ENCODE measurements at regions not wholly inside any gene's neighbourhood (a gene's known extent, or its start where the extent isn't known, plus 50 kb on each side); places are given as distances from the start of the nearest gene placed in this dataset.

DNA sequence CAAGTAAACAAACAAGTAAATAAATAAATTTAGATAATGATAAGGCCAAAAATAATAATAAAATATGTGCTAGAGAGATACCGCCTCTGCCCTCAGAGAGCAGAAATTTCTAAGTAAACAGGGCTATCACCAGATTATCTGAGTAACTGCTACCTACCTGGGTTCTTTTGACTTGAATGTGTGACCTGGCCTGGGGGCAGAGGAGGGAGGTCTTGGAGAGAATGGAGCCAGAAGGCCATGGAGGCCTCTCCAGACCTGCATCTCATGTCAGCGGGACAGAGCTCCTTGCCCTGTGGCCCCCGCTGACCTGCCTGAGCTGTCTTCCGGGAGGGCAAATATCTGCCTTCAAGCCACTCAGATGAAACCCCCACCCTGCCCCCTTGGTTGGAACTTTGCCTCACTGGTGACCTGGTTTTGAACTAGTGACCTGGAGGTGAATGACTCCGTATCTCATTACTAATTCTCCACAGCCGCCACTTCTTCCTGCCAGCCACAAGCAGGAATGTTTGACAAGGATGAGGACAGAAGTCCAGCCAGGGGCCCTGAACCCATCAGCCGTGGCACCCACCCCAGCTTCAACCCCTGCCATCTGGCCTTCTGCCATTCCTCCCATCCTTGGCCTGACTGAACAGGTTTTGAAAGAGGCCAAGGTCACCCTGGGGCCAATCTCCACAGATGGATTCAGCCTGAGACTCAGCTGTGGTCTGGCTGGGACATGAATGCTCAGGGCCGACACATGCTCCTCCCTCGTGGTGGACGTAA lies 86.8 kb upstream of the PARP11 start:
- ATAC-seq (ENCODE audit: low read depth) (no peak), DNase-seq (no peak)
- Histone ChIP-seq H3K23ac (ENCODE audit: low read depth, low read length) (no peak overlapping the region), H3K9ac (ENCODE audit: low read depth, low read length) (no peak overlapping the region), H2BK20ac (ENCODE audit: low read depth, low read length) (no peak overlapping the region), H4K20me1 (ENCODE audit: insufficient read depth, low read length) (no peaks in the 10 kb centered on the region), H2AK5ac (ENCODE audit: low read depth, low read length) (no peak overlapping the region), H2BK15ac (ENCODE audit: low read depth, low read length) (no peak overlapping the region), H3K4me3 (ENCODE audit: insufficient read depth, low read depth, low read length) (no peak overlapping the region), H4K91ac (ENCODE audit: insufficient read depth, low read depth, low read length) (no peak overlapping the region), H3K14ac (replicated peaks; ENCODE audit: low read depth, low read length) (no peak overlapping the region), H2AFZ (replicated peaks; ENCODE audit: low read length, poor library complexity) (no peak overlapping the region), H3K27ac (ENCODE audit: insufficient read depth, low read length) (no peak overlapping the region), H3K79me1 (ENCODE audit: low read depth in 1 of 2, low read length in 2 of 2) (no peaks in the 10 kb centered on the region), H3K27me3 (ENCODE audit: control insufficient read depth, insufficient read depth, low read length) (no peaks in the 10 kb centered on the region; the same call in 1 of the 2 replicates), H2BK120ac (ENCODE audit: low read depth, low read length) (no peak overlapping the region), H3K9me3 (ENCODE audit: control insufficient read depth, insufficient read depth, low read length) (peaks cover 2% of the 10 kb centered on the region; the same call in 1 of the 2 replicates), H2BK5ac (ENCODE audit: low read depth, low read length, poor library complexity, severe bottlenecking) (no peak overlapping the region), H3K4ac (ENCODE audit: low read depth, low read length) (no peak overlapping the region), H3K18ac (ENCODE audit: low read depth, low read length) (no peak overlapping the region), H3K36me3 (ENCODE audit: control insufficient read depth, insufficient read depth, low read length) (no peaks in the 10 kb centered on the region), H2AK9ac (replicated peaks; ENCODE audit: low read depth, low read length, poor library complexity) (no peak overlapping the region), H3K9me1 (ENCODE audit: insufficient read depth, low read length) (no peaks in the 10 kb centered on the region), H3K56ac (ENCODE audit: extremely low read depth, insufficient read depth, low read length) (no peak overlapping the region), H3K4me1 (ENCODE audit: control insufficient read depth, insufficient read depth, low read length) (no peaks in the 10 kb centered on the region), H3K4me2 (ENCODE audit: low read depth, low read length) (no peak overlapping the region), H4K8ac (ENCODE audit: low read depth in 2 of 2, low read length in 2 of 2) (no peak overlapping the region), H4K5ac (ENCODE audit: low read depth, low read length) (no peak overlapping the region)
- dilution Hi-C loops (cut with HindIII; ENCODE audit: low sequenced_read_pairs, unreplicated experiment) (no loop called here), intact Hi-C loops (cut with micrococcal nuclease) (no loop called here), in situ Hi-C loops (cut with MboI; ENCODE audit: low sequenced_read_pairs) (no loop called here)
- no CpG with 5 or more reads among the region's 10 CpGs for WGBS, 2 experiments (ENCODE audit: extremely low coverage in 2 of 2, insufficient read length in 1 of 2)
- TF ChIP-seq CHD1 (IDR thresholded peaks at IDR 0.05; ENCODE audit: low read depth, low read length) (no peak), POLR2A (IDR thresholded peaks at IDR 0.05; ENCODE audit: low read depth, low read length) (no peak), RFX5 (IDR thresholded peaks at IDR 0.05; ENCODE audit: low read depth, low read length) (no peak), MXI1 (IDR thresholded peaks at IDR 0.05; ENCODE audit: borderline replicate concordance, low read depth, low read length) (no peak), RCOR1 (IDR thresholded peaks at IDR 0.05; ENCODE audit: insufficient replicate concordance, low read length) (no peak), NFE2L2 (IDR thresholded peaks at IDR 0.05; ENCODE audit: low read depth, low read length) (no peak), RAD21 (IDR thresholded peaks at IDR 0.05; ENCODE audit: low read length) (no peak), CEBPB (IDR thresholded peaks at IDR 0.05; ENCODE audit: low read depth, low read length) (no peak)
- TF ChIP-seq, protein P1, sequence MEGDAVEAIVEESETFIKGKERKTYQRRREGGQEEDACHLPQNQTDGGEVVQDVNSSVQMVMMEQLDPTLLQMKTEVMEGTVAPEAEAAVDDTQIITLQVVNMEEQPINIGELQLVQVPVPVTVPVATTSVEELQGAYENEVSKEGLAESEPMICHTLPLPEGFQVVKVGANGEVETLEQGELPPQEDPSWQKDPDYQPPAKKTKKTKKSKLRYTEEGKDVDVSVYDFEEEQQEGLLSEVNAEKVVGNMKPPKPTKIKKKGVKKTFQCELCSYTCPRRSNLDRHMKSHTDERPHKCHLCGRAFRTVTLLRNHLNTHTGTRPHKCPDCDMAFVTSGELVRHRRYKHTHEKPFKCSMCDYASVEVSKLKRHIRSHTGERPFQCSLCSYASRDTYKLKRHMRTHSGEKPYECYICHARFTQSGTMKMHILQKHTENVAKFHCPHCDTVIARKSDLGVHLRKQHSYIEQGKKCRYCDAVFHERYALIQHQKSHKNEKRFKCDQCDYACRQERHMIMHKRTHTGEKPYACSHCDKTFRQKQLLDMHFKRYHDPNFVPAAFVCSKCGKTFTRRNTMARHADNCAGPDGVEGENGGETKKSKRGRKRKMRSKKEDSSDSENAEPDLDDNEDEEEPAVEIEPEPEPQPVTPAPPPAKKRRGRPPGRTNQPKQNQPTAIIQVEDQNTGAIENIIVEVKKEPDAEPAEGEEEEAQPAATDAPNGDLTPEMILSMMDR (conservative IDR thresholded peaks at IDR 0.05; ENCODE audit: low read depth, low read length), result no peak
- ChIA-PET CTCF (no interaction called here), POLR2A (ENCODE audit: unreplicated experiment) (no interaction called here)
- BruUV-seq (replicated peaks), result no TSS peak

Data from IMR-90 (cell line).